Neural progenitor cell (in vitro differentiated cells): ENCODE measurements at regions not wholly inside any gene's neighbourhood (a gene's known extent, or its start where the extent isn't known, plus 50 kb on each side); places are given as distances from the start of the nearest gene placed in this dataset.
A peak's percentile ranks its signal among the peaks of the same experiment; 100 is the strongest.

ENCODE experiments used
- DNase-seq: peaks from one replicate; pipeline ENCODE4 v3.0.0-alpha.2; 2016; ENCODE audit warnings: low spot score
- H2AFZ ChIP-seq: fragments of 200-600 bp; sonication (generic); replicated peaks from 2 replicates; pipeline ENCODE4 v1.6.1; 2016; ENCODE audit warnings: antibody characterized with exemption
- H3F3A ChIP-seq: fragments of 200-600 bp; sonication (generic); 2 replicates; pipeline ENCODE4 v1.6.1; 2016; ENCODE audit warnings: antibody characterized with exemption, low read depth
- H3K27ac ChIP-seq: fragments of 200-600 bp; sonication (generic); 2 replicates; pipeline ENCODE4 v1.5.1; 2016; ENCODE audit warnings: mild to moderate bottlenecking
- H3K27me3 ChIP-seq: fragments of 200-600 bp; sonication (generic); 2 replicates; pipeline ENCODE4 v1.6.1; 2016; ENCODE audit warnings: mild to moderate bottlenecking, moderate library complexity
- H3K36me3 ChIP-seq: fragments of 200-600 bp; sonication (generic); 2 replicates; pipeline ENCODE4 v1.5.1; 2016
- H3K4me1 ChIP-seq: fragments of 200-600 bp; sonication (generic); 2 replicates; pipeline ENCODE4 v1.6.1; 2016; ENCODE audit warnings: mixed run types
- H3K4me2 ChIP-seq: fragments of 200-600 bp; sonication (generic); 2 replicates; pipeline ENCODE4 v1.6.1; 2016
- H3K4me3 ChIP-seq: fragments of 200-600 bp; sonication (generic); 2 replicates; pipeline ENCODE4 v1.5.1; 2016
- H3K79me2 ChIP-seq: fragments of 200-600 bp; sonication (generic); 2 replicates; pipeline ENCODE4 v1.6.1; 2016; ENCODE audit warnings: low read depth
- H3K9ac ChIP-seq: fragments of 200-600 bp; sonication (generic); 2 replicates; pipeline ENCODE4 v1.6.1; 2016
- H3K9me3 ChIP-seq: fragments of 200-600 bp; sonication (generic); 2 replicates; pipeline ENCODE4 v1.5.1; 2016; ENCODE audit warnings: low read depth
- H4K20me1 ChIP-seq: fragments of 200-600 bp; sonication (generic); 2 replicates; pipeline ENCODE4 v1.6.1; 2016; ENCODE audit warnings: low read depth
- H3K27ac Mint-ChIP-seq: 3 replicates; pipeline ENCODE4 v1.8.0; 2021; ENCODE audit warnings: mixed read lengths
- H3K27me3 Mint-ChIP-seq: 2 replicates; pipeline ENCODE4 v1.8.0; 2022; ENCODE audit warnings: low read depth, mild to moderate bottlenecking, inconsistent platforms, moderate library complexity, mixed read lengths; ENCODE audit not compliant: insufficient read depth
- H3K36me3 Mint-ChIP-seq: 3 replicates; pipeline ENCODE4 v1.8.0; 2021; ENCODE audit warnings: mixed read lengths
- H3K4me1 Mint-ChIP-seq: 3 replicates; pipeline ENCODE4 v1.8.0; 2021; ENCODE audit warnings: mixed read lengths
- H3K4me3 Mint-ChIP-seq: 3 replicates; pipeline ENCODE4 v1.8.0; 2021; ENCODE audit warnings: mild to moderate bottlenecking, moderate library complexity, mixed read lengths
- H3K9me3 Mint-ChIP-seq: 3 replicates; pipeline ENCODE4 v1.8.0; 2020; ENCODE audit warnings: mixed read lengths
- EZH2 ChIP-seq: fragments of 200-600 bp; sonication (generic); IDR thresholded peaks from 2 replicates; pipeline ENCODE4 v1.6.1; 2017; ENCODE audit warnings: antibody characterized with exemption, mild to moderate bottlenecking, moderate library complexity
- EZH2phosphoT487 ChIP-seq: fragments of 200-600 bp; sonication (generic); IDR thresholded peaks from 2 replicates; pipeline ENCODE4 v1.6.1; 2017; ENCODE audit warnings: antibody characterized with exemption
- TF ChIP-seq, protein P1 (sequence below): fragments of 200-600 bp; sonication (generic); IDR thresholded peaks from 2 replicates; pipeline ENCODE4 v1.5.1; 2017; ENCODE audit warnings: antibody characterized with exemption, mild to moderate bottlenecking

DNA sequence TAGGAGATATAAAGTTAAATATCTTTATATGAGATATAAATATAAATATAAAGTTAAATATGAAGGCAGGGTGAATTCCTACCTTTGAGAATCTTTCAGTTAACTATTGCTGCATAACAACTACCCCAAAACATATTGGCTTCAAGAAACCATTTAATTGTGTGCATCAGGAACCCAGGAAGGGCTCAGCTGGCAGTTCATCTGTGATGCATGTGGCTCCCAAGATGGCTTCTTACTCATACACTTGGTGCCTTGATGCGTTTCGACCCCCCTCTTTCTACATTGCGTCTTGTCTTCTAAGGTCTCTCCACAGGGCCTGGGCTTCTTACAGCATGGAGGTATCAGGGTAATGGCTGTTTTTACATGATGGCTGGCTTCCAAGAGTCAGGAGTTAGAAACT lies 253.9 kb upstream of the CRY1 start:
- H3K27me3 ChIP-seq: no peaks in the 10 kb centered on the region
- no peaks in the 10 kb centered on the region for H3K79me2 ChIP-seq
- no peaks in the 10 kb centered on the region for H3K4me1 ChIP-seq
- H4K20me1 ChIP-seq: no peaks in the 10 kb centered on the region
- peaks cover 7% of the 10 kb centered on the region for H3K27me3 Mint-ChIP-seq
- H3K27ac Mint-ChIP-seq: peak overlapping the region; percentile 17
- no peak overlapping the region for H2AFZ ChIP-seq
- peaks cover 2% of the 10 kb centered on the region for H3K36me3 Mint-ChIP-seq
- no peak for DNase-seq
- no peaks in the 10 kb centered on the region for H3K36me3 ChIP-seq
- no peak overlapping the region for H3K4me3 ChIP-seq
- H3F3A ChIP-seq: no peaks in the 10 kb centered on the region
- no peak overlapping the region for H3K27ac ChIP-seq
- H3K9me3 Mint-ChIP-seq: no peaks in the 10 kb centered on the region
- H3K9ac ChIP-seq: no peak overlapping the region
- TF ChIP-seq, protein P1, sequence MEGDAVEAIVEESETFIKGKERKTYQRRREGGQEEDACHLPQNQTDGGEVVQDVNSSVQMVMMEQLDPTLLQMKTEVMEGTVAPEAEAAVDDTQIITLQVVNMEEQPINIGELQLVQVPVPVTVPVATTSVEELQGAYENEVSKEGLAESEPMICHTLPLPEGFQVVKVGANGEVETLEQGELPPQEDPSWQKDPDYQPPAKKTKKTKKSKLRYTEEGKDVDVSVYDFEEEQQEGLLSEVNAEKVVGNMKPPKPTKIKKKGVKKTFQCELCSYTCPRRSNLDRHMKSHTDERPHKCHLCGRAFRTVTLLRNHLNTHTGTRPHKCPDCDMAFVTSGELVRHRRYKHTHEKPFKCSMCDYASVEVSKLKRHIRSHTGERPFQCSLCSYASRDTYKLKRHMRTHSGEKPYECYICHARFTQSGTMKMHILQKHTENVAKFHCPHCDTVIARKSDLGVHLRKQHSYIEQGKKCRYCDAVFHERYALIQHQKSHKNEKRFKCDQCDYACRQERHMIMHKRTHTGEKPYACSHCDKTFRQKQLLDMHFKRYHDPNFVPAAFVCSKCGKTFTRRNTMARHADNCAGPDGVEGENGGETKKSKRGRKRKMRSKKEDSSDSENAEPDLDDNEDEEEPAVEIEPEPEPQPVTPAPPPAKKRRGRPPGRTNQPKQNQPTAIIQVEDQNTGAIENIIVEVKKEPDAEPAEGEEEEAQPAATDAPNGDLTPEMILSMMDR: no peak
- no peak for TF ChIP-seq EZH2phosphoT487
- no peak for TF ChIP-seq EZH2
- H3K4me3 Mint-ChIP-seq: no peak overlapping the region
- H3K4me1 Mint-ChIP-seq: peaks cover 7% of the 10 kb centered on the region
- H3K9me3 ChIP-seq: no peaks in the 10 kb centered on the region
- no peak overlapping the region for H3K4me2 ChIP-seq

DNA sequence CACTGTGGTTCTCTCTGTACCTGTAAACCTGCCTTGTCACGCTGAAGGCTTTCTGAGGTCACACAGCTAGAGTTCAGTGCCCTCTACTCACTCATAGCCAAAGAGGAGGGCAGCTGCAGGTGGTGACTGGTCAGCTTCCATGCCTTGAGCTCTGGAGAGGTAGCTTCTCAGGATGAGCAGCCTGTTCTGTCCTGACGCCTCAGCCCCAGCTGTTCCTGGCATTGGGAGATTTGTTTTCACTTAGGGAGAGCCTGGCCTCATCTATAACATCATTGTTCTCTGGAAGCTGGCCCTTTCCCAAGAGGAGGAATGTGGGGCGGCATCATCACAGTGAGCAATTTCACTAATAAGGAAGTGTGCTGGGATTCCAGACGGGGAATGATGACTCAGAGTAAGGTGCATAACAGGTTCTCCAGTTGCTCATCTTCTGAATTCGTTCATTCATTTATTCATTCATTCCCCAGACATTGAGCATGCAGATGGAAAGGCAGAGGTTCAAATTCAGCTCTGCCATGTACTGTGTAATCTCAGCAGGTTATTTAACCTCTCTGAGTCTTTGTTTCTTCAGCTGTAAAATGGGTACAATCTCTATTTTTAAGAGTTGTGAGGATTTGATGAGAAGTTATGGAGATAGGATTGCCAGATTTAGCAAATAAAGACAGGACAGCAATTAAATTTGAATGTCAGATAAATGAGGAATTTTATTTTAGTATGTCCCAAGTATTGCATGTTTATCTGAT lies 255.8 kb upstream of the CRY1 start:
- H3K4me2 ChIP-seq: no peak overlapping the region
- no peak overlapping the region for H3K4me3 ChIP-seq
- H3K27me3 ChIP-seq: no peaks in the 10 kb centered on the region
- DNase-seq: peak; percentile 24
- H3F3A ChIP-seq: no peaks in the 10 kb centered on the region
- no peak overlapping the region for H2AFZ ChIP-seq
- TF ChIP-seq, protein P1: no peak
- TF ChIP-seq EZH2phosphoT487: no peak
- no peak for TF ChIP-seq EZH2
- H3K9ac ChIP-seq: no peak overlapping the region
- no peak overlapping the region for H3K27ac Mint-ChIP-seq
- no peaks in the 10 kb centered on the region for H3K4me1 ChIP-seq
- H3K4me3 Mint-ChIP-seq: no peak overlapping the region
- no peak overlapping the region for H3K27ac ChIP-seq
- peaks cover 12% of the 10 kb centered on the region for H3K9me3 Mint-ChIP-seq
- H3K36me3 Mint-ChIP-seq: peaks cover 2% of the 10 kb centered on the region
- H3K36me3 ChIP-seq: no peaks in the 10 kb centered on the region
- H3K27me3 Mint-ChIP-seq: peaks cover 8% of the 10 kb centered on the region
- H4K20me1 ChIP-seq: no peaks in the 10 kb centered on the region
- H3K4me1 Mint-ChIP-seq: peaks cover 7% of the 10 kb centered on the region
- no peaks in the 10 kb centered on the region for H3K79me2 ChIP-seq
- no peaks in the 10 kb centered on the region for H3K9me3 ChIP-seq

DNA sequence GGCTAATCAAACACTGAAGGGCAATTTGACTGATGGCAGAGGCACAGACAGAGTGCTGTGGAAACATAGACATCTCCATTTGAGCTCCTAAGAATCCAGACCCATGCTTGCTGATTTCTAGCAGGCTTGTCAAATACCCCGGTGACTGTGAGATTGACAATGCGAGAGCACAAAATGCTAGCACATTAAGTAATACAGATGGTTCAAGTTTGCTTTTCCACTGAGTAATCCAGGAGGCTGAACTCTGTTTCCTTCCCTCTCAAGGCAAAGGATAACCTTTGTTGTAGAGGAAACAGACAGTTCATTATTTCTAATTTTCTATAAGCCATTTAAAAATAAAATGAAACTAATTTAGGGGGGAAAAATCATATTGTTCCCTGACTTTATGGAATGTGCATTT lies 256.5 kb upstream of the CRY1 start:
- Histone ChIP-seq H2AFZ (no peak overlapping the region), H3K9me3 (no peaks in the 10 kb centered on the region), H3K27me3 (no peaks in the 10 kb centered on the region), H3K79me2 (no peaks in the 10 kb centered on the region), H3K4me2 (no peak overlapping the region), H3K4me3 (no peak overlapping the region), H3K36me3 (no peaks in the 10 kb centered on the region), H3F3A (no peaks in the 10 kb centered on the region), H4K20me1 (no peaks in the 10 kb centered on the region), H3K4me1 (no peaks in the 10 kb centered on the region), H3K27ac (no peak overlapping the region), H3K9ac (no peak overlapping the region)
- Mint-ChIP-seq H3K36me3 (peaks cover 2% of the 10 kb centered on the region), H3K4me1 (peaks cover 7% of the 10 kb centered on the region), H3K27ac (no peak overlapping the region), H3K9me3 (peaks cover 16% of the 10 kb centered on the region), H3K4me3 (no peak overlapping the region), H3K27me3 (peaks cover 8% of the 10 kb centered on the region)
- no peak for TF ChIP-seq EZH2phosphoT487
- TF ChIP-seq, protein P1: no peak
- no peak for TF ChIP-seq EZH2
- no peak for DNase-seq
